Pulmonary artery endothelial cell (primary cell): ENCODE measurements at regions not wholly inside any gene's neighbourhood (a gene's known extent, or its start where the extent isn't known, plus 50 kb on each side); places are given as distances from the start of the nearest gene placed in this dataset.

Source experiments
- DNase-seq: peaks from one replicate; pipeline ENCODE4 v3.0.0-alpha.2; 2011; ENCODE audit warnings: low read depth, low spot score

DNA sequence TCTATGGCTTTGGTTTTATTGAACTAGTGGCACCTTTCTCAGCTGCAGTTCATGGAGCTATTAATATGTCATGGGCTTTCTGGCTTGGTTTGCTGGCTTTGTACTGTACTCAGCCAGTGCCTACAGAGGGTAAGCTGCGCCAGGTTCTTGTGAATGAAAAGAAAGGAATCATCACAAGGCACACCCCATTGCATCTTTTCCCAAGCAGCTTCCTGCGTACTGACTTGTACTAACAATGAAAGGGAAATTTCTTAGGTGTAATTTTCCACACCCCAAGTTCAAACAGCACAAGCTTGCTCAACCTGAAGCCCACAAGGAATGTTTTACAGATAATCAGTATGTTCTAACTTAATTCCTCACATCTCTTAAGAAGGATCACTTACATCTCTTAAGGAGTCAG is 78.0 kb upstream of the TNFSF18 start:
- DNase-seq = no peak

DNA sequence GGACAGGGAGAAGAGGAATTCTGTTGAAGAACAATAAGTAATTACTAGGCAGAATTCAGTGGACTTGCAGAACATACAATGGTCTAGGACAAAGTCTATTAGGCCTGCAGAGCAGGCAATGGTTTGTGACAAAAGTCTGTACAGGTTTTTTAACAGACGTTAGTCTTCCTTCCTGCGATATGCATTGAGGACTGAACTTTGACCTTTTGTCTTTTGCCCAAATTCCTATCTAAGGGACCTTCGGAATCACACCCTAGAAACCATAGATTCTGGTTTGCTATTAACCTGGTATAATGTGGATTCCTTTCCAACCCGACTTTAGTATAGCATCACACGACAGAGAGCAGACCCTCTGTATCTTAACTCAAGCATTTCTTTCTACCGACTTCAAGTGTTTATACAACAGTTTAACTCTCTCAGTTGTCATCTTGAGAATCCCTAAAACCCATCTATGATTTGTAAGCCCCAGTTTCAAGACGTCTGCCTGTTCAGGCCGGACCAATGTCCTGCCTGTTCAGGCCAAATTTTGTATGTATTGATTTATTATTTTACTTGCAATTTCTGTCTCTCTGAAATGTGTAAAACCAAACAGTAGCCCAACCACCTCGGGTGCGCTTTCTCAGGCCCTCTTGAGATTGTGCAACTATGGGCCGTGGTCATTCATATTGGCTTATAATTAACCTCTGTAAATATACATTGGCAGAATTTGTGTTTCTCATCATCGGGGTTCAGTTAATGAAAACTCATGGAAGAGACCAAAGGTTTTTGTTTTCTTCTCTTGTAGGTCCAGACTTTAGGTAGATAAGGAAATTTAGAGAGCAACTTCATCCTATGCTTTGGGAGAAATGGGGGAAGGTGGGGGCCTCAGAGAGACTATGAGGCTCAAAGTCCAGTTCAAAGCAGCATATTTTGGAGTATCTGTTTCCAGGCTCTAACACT is 76.9 kb upstream of the TNFSF18 start:
- no peak for DNase-seq

DNA sequence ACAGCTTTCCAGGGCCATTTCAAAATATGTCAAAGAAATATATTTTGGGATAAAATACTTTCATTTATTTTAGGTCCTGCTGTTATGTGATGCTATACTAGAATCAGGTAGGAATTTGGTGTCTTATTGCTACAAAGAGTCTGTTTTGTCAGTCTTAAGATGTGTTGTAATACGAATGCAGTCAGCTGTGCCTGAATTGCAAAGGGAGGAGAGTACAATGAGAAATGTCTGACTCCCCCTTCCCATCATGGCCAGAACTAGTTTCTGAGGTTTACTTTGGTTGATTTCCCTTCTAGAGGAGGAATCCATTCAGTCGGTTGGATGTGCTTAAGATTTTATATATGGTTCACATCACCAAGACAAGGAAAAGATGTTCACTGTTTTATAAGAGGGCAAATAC is 75.7 kb upstream of the TNFSF18 start:
- no peak for DNase-seq

DNA sequence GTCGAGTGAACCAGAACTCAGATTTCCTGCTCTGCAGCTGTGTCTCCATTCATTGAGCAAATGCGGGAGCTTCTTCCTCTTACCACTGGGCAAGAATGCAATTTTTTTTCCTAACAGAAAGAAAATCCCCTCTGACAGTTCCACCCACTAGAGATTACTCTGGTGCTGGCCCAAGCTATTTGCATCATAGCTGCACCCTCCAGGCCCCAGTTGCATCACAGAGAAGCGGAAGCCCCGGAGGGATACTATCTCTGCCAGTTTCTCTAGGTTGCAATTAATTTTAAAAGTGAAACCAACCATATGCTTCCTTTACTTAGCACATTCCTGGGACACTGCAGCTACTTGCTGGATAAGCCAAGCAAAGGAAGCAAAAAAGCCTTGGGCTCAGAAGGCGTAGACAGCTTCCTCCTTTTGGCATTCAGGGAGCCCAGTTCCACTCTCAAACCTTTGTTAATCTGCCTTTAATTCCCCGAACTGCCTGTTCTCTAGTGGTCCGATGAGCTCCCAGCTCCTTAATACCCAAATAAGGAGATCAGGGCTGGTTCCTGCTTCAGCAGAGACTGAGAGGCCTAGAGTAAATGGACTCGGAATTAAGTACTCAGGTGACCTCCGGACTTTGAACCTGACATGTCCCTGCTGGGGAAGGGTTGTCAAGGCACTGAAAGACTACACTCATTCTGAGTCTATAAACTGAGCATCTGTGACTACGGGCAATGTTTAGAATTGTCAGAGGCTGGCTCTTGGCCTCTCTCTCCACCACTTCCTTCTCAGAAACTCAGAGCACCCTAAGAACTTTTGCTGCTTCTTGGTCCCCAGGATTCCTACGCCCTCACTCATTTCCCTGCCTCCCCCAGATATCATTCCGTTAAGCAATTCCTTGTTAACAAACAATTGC is 72.5 kb upstream of the TNFSF18 start:
- peak; percentile 50 for DNase-seq

DNA sequence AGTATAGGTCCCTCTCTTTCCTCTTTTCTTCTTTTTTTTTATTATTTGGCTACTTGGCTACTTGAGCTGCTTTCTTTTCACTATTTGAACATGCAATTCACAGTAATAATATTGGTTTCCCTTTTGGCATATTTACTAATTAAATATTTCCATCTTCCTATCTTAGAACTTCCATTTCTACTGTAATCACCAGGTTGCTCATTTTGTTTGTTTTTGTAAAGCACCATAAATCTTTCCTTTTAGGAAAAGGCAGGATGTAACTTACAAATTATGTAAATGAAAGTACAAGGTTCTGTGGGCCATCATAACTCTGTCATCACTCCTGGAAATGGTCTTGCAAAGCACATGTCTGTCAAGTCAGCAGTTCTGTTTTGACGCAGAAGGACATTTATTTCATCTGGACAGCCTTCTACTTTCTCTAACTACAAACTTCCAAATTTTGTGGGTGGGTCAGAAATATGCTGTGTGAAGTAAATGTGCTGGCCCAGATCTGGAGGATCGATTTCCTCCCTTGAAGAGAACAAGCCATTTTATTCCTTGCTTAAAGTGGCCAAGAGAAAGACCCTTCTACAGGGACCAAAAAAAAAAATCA is 71.7 kb upstream of the TNFSF18 start:
- DNase-seq = no peak

DNA sequence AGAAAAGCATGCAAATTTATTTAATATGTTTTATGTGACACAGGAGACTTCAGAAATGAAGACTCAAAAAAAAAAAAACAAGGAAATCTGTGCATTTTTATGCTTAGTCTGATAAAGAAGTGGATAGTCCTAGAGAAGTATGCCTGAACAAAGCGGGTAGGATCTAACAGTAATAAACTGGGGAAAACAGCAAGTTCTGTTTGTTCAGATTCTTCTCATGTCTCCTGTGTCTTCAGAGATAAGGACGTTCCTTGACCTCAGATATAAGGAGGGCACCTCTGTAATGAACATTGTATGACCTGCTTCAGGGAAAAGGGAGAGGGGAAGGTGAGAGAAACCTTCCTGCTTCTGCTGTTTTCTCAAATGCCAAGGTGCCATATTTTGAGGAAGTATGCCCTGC is 67.7 kb upstream of the TNFSF18 start:
- DNase-seq = no peak

DNA sequence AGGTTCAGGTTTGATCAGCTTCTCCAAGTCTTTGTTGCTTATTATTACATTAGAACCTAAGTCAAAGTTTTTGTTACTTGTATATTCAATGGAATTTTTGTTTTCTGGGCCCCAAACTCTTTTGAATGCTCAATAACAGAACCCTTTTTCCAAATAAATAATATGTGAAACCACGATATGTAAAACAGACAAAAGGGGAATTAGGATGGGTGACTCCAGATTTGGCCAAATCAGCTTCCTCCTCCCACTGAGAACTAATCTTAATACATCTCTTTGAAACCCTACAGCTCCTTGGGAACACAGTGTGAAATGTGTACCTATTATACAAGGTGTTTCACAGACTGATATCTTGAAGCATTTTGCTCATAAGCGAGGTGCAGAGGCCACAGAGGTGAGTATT is 67.0 kb upstream of the TNFSF18 start:
- DNase-seq = no peak

DNA sequence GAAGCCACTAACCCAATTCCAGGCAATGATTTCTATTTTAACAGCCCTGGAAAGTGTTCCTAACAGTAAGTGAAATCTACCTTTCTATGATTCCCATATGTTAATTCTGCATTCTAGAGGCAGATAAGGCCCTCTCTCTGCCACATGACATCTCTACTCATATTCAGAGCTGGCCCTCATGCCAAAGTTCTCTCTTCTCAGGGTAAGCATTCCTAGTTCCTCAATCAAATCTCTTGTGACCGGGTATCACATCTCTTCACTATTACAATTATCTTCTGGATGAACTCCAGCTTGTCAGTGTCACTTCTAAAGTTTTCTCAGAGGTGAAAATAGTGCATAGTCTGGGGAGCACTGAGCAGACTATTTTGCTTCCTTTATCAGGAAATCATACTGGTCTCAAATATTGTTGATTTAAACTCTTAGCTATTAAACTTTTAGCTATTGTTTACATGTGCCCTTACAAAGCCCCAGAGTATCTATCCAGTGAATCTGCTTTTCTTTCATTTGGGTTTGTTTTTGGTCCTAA is 66.4 kb upstream of the TNFSF18 start:
- no peak for DNase-seq

DNA sequence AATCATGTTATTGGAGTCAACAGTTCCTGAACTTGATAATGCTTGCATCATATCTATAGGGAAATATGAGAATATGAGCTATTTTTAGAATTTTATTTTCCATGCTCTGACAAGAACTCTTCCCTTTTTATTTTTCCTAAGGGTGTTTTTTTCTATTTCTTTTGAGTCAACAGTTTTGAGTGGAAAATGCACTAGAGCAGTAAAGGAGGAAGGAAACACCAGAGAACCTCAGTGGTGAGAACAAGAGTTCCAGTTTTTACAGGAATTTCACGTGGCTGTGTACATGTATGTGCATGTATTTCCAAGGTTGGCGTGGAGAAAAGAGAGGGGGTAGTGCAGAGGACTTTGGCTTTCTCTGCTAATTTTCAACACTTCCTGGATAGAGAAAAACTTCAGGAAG is 63.6 kb upstream of the TNFSF18 start:
- no peak for DNase-seq

DNA sequence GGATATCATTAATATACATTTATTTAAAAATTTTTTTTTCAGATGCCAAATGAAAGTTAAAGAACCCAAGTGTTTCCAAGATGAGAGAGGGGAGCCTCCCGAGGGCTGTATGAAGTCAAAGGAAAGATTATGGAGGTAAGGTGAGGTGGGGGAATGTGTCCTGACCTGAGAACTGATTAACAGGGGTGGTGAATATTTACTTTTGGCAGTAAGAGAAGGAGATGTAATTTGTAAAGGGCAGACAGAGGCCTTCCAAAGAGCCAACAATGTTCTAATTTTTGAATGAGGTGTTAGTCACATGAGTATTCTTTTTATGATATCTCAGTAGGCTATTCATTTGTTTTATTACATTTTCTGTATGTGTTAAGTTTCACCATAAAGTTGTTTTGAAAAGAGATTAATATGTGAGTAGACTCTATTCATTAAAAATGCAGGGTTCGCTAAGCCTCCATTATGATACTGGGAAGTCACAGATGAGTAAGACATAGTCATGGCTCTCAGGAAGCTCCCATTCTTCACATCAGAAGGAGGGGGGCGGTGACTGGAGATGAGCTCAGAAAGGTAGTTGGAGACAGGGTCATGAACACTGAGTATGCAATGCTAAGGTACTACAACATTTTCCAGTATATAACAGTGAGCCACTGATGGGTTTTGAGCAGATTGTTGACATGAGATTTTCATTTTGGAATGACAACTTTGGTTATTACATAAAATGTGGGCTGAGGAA is 62.4 kb upstream of the TNFSF18 start:
- DNase-seq = no peak

DNA sequence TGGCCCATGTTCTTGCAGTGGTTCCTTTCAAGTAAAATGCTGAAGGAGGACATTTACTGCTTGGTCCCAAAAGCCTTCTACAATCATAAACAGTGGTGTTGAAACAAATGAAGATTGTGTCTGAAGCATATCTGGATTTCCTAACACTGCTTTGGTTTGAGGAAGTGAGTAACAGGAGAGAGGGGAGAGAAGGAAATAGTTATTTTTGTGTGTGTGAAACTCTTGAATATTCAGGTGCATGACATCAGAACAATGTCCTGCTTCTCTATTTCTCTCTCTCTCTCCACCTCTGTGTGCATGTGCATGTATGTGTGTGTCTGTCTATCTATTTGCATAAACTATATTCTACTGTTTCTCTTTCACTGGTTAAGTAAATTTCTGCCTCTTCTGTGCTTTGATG is 61.4 kb upstream of the TNFSF18 start:
- peak; percentile 46 for DNase-seq

DNA sequence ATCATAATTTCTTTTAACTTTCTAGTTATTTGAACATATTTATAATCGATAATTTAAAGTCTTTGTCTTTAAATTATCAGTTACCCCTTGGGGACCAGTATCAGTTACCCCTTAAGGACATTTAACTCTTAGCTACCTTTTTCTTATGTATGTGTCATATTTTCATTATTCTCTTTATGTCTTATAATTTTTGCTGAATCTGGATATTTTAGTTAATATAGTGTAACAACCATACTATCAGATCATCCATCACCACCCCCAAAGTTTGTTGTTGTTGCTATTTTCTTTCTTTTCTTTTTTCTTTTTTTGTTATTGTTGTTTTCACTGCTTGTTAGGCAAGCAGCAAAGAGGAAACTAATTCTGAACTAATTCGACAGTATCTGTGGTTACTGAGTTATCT is 57.0 kb upstream of the TNFSF18 start:
- no peak for DNase-seq

DNA sequence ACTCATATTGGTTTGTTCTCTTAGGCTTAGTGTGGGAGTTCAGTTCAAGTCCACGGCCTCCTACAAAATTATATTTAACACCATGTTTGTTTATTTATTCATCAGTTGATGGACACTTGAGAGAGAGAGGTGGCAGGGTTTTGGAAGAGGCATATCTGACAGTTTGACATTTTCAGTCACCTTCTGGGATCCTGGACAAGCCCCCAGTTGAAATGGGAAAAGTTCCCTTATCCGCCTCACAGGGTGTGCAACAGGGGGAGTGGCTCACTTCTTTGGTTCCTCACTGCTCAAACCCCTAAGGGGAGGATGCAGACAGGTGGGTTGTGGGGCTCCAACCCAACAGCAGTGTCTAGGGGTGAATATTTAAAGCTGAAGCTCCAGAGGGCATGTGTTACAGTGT is 52.3 kb upstream of the TNFSF18 start:
- no peak for DNase-seq

DNA sequence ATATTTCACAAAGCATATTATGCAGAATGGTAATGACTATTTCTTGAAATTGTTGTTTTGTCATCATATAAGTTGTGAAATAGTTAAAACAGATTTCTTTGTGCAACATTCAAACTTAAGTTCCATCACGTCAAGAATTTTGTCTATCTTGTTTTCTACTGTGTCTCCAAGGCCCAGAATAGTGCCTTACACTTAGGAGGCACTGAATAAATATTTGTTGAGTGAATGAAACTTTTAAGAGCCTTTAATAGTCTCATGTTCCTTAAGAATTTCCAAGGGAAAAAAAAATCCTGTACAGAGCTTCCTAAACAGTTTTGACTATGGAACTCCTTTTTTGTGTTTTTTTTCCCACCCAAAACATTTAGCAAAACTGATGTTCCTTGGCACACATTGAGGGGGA is 50.8 kb upstream of the TNFSF18 start:
- no peak for DNase-seq

DNA sequence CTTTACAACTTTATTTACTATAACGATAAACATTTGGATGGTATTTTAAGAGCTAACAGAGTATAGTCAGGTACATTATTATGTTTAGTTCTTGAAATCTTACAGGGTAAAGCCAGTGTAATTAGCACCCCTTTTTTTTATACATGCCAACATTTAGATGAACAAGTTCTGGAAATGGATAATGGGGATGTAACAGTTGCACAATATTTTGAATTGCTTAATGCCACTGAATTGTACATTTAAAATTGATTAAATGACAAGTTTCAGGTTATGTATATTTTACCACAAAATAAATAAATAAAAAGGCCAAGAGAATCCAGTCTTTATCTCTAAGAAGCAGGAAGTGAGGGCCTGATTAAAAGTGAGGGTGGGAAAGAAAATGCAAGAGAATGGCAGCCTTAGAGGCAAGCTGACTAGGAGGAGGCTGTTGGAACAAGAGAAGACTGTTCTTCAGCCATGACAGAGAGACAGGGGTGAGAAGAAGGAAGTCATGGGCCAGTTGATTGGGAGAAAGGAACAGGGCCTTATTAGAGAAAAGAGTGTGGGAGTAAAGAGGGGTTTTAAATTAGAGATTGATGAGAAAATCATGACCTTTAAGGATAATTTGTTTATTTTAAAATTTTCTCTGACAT is 49.9 kb upstream of the TNFSF18 start:
- no peak for DNase-seq
